ENCODE measurements at regions not wholly inside any gene's neighbourhood (a gene's known extent, or its start where the extent isn't known, plus 50 kb on each side); places are given as distances from the start of the nearest gene placed in this dataset.
A peak's percentile ranks its signal among the peaks of the same experiment; 100 is the strongest.
"Not testable (repeated sequence)": the region's sequence is repeated elsewhere in the genome, so short reads cannot be mapped to it uniquely, and the experiment has no call there.

- H3K36me3 ChIP-seq; H3K27ac ChIP-seq; DNase-seq; H3K4me1 ChIP-seq; H3K9me3 ChIP-seq (replicated peaks); H3K4me3 ChIP-seq: not testable (repeated sequence)
- H3K27me3 ChIP-seq, result peaks cover 12% of the 10 kb centered on the region; the same call in 1 of the 2 replicates
These were observed 240.9 kb downstream of the CDH26 start for GRCh38 chr20:60199132-60199531.

GRCh38 chr20:60199866-60200265, 241.6 kb downstream of the CDH26 start:
- no peaks in the 10 kb centered on the region for H3K4me1 ChIP-seq
- no peak overlapping the region for H3K4me3 ChIP-seq
- no peak for DNase-seq
- H3K27ac ChIP-seq, result no peak overlapping the region
- H3K27me3 ChIP-seq, result peaks cover 19% of the 10 kb centered on the region
- no peaks in the 10 kb centered on the region for H3K36me3 ChIP-seq
- peaks cover 3% of the 10 kb centered on the region; the same call in 1 of the 2 replicates for H3K9me3 ChIP-seq (replicated peaks)

- Histone ChIP-seq H3K4me3 (no peak overlapping the region), H3K36me3 (no peaks in the 10 kb centered on the region), H3K27ac (no peak overlapping the region), H3K9me3 (replicated peaks) (peaks cover 3% of the 10 kb centered on the region; the same call in 1 of the 2 replicates), H3K27me3 (peaks cover 20% of the 10 kb centered on the region), H3K4me1 (no peaks in the 10 kb centered on the region)
- no peak for DNase-seq
These were observed 242.2 kb downstream of the CDH26 start for GRCh38 chr20:60200305-60200918.

- Histone ChIP-seq H3K9me3 (replicated peaks) (peaks cover 3% of the 10 kb centered on the region; the same call in 1 of the 2 replicates), H3K4me3 (no peak overlapping the region), H3K27ac (no peak overlapping the region), H3K4me1 (no peaks in the 10 kb centered on the region), H3K36me3 (no peaks in the 10 kb centered on the region), H3K27me3 (peaks cover 20% of the 10 kb centered on the region)
- no peak for DNase-seq
These were observed 243.1 kb downstream of the CDH26 start for GRCh38 chr20:60201198-60201835.

- Histone ChIP-seq H3K4me3 (no peak overlapping the region), H3K27me3 (peaks cover 17% of the 10 kb centered on the region), H3K4me1 (no peaks in the 10 kb centered on the region), H3K9me3 (replicated peaks) (0 out of 2 replicates have a peak, but pooled peaks cover 3% of the 10 kb centered on the region), H3K36me3 (no peaks in the 10 kb centered on the region), H3K27ac (no peak overlapping the region)
- DNase-seq, result no peak
These were observed 243.8 kb downstream of the CDH26 start for GRCh38 chr20:60202046-60202445.

- peaks cover 17% of the 10 kb centered on the region for H3K27me3 ChIP-seq
- H3K27ac ChIP-seq, result no peak overlapping the region
- no peaks in the 10 kb centered on the region for H3K4me1 ChIP-seq
- 0 out of 2 replicates have a peak, but pooled peaks cover 3% of the 10 kb centered on the region for H3K9me3 ChIP-seq (replicated peaks)
- no peaks in the 10 kb centered on the region for H3K36me3 ChIP-seq
- no peak overlapping the region for H3K4me3 ChIP-seq
- DNase-seq, result no peak
These were observed 245.2 kb downstream of the CDH26 start for GRCh38 chr20:60203451-60203850.

- H3K4me3 ChIP-seq, result no peak overlapping the region
- H3K27ac ChIP-seq, result no peak overlapping the region
- H3K27me3 ChIP-seq, result peaks cover 17% of the 10 kb centered on the region
- H3K9me3 ChIP-seq (replicated peaks), result no peaks in the 10 kb centered on the region
- H3K36me3 ChIP-seq, result no peaks in the 10 kb centered on the region
- DNase-seq, result no peak
- no peaks in the 10 kb centered on the region for H3K4me1 ChIP-seq
These were observed 246.4 kb downstream of the CDH26 start for GRCh38 chr20:60204601-60205000.

GRCh38 chr20:60206259-60206658, 248.0 kb downstream of the CDH26 start:
- Histone ChIP-seq H3K9me3 (replicated peaks) (no peaks in the 10 kb centered on the region), H3K4me3 (no peak overlapping the region), H3K36me3 (no peaks in the 10 kb centered on the region), H3K27me3 (peaks cover 18% of the 10 kb centered on the region), H3K27ac (no peak overlapping the region), H3K4me1 (no peaks in the 10 kb centered on the region)
- peak; percentile 47 to 69 for DNase-seq

- H3K4me3 ChIP-seq, result no peak overlapping the region
- DNase-seq, result no peak
- no peaks in the 10 kb centered on the region for H3K9me3 ChIP-seq (replicated peaks)
- no peaks in the 10 kb centered on the region for H3K4me1 ChIP-seq
- H3K36me3 ChIP-seq, result no peaks in the 10 kb centered on the region
- no peak overlapping the region for H3K27ac ChIP-seq
- peaks cover 23% of the 10 kb centered on the region for H3K27me3 ChIP-seq
These were observed 250.8 kb downstream of the CDH26 start for GRCh38 chr20:60209048-60209447.

GRCh38 chr20:60210779-60211617, 252.8 kb downstream of the CDH26 start:
- H3K4me1 ChIP-seq, result no peaks in the 10 kb centered on the region
- peaks cover 14% of the 10 kb centered on the region for H3K27me3 ChIP-seq
- no peaks in the 10 kb centered on the region for H3K9me3 ChIP-seq (replicated peaks)
- H3K36me3 ChIP-seq, result no peaks in the 10 kb centered on the region
- no peak overlapping the region for H3K4me3 ChIP-seq
- no peak overlapping the region for H3K27ac ChIP-seq
- DNase-seq, result peak; percentile 57 to 84

GRCh38 chr20:60211618-60212463, 253.6 kb downstream of the CDH26 start:
- Histone ChIP-seq H3K4me1 (no peaks in the 10 kb centered on the region), H3K27me3 (peaks cover 14% of the 10 kb centered on the region), H3K4me3 (no peak overlapping the region), H3K36me3 (no peaks in the 10 kb centered on the region), H3K27ac (no peak overlapping the region), H3K9me3 (replicated peaks) (no peaks in the 10 kb centered on the region)
- no peak for DNase-seq

GRCh38 chr20:60212695-60213094, 254.5 kb downstream of the CDH26 start:
- Histone ChIP-seq H3K4me3 (no peak overlapping the region), H3K36me3 (no peaks in the 10 kb centered on the region), H3K27me3 (peaks cover 14% of the 10 kb centered on the region), H3K9me3 (replicated peaks) (no peaks in the 10 kb centered on the region), H3K27ac (no peak overlapping the region), H3K4me1 (no peaks in the 10 kb centered on the region)
- DNase-seq, result no peak

GRCh38 chr20:60213126-60213893, 255.1 kb downstream of the CDH26 start:
- Histone ChIP-seq H3K4me3 (no peak overlapping the region), H3K27me3 (peaks cover 14% of the 10 kb centered on the region), H3K4me1 (no peaks in the 10 kb centered on the region), H3K27ac (no peak overlapping the region), H3K9me3 (replicated peaks) (no peaks in the 10 kb centered on the region), H3K36me3 (no peaks in the 10 kb centered on the region)
- DNase-seq, result no peak
